ENCODE measurements at regions not wholly inside any gene's neighbourhood (a gene's known extent, or its start where the extent isn't known, plus 50 kb on each side); places are given as distances from the start of the nearest gene placed in this dataset.

DNA sequence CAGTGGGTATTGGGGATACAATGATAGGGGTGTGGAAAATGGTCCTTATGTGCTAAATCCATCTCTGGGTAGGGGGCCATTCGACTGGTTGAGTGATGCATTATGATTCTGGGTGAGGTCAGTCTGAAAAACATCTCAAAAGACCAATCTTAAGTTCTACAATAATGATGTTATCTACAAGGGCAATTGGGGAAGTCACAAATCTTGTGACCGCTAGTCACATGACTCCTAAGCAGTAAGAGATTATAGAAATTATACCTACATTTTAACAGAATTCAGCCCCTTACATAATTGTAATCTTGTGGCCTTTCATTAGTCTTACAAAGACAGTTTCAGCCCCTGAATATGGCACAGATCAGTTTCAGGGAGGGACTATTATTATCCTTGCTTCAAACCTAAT, 224.7 kb downstream of the PIK3R1 start:
- ChIA-PET RAD21 (ENCODE audit: low non-redundant PET in 1 of 2, low total read pairs in 2 of 2, uncharacterized antibody in 2 of 2, unreplicated experiment in 2 of 2) (no interaction called here), POLR2A (no interaction called here), CTCF (no interaction called here)
- BruUV-seq (replicated peaks): no TSS peak
- ATAC-seq (no peak), DNase-seq (ENCODE audit: low read depth, low spot score) (no peak)
- H3K9me3 ChIP-seq (ENCODE audit: control insufficient read depth in 1 of 2, insufficient read depth in 1 of 2, low read depth in 1 of 2, low read length in 2 of 2): no peaks in the 10 kb centered on the region
- H3K4me1 ChIP-seq (ENCODE audit: control insufficient read depth in 1 of 2, insufficient read depth in 2 of 2, low read length in 2 of 2): no peaks in the 10 kb centered on the region; a peak in 1 of 4 replicates
- H3K27me3 ChIP-seq (ENCODE audit: insufficient read depth, low read length): no peaks in the 10 kb centered on the region
- no peak overlapping the region for H2AFZ ChIP-seq (ENCODE audit: low read depth, low read length, poor library complexity, severe bottlenecking)
- no peaks in the 10 kb centered on the region for H3K9me2 ChIP-seq (ENCODE audit: insufficient read depth)
- H3K9ac ChIP-seq (ENCODE audit: low read length): no peak overlapping the region
- no peaks in the 10 kb centered on the region for H3K79me2 ChIP-seq (ENCODE audit: insufficient read depth, low read length)
- H3K36me3 ChIP-seq (ENCODE audit: control insufficient read depth in 1 of 2, insufficient read depth in 2 of 2, low read length in 2 of 2): no peaks in the 10 kb centered on the region
- intact Hi-C loops (cut with micrococcal nuclease): no loop called here
- no peaks in the 10 kb centered on the region for H4K20me1 ChIP-seq (ENCODE audit: insufficient read depth)
- H3K27ac ChIP-seq (ENCODE audit: low read depth, low read length): no peak overlapping the region
- no peak overlapping the region for H3K4me2 ChIP-seq (ENCODE audit: low read length)
- TF ChIP-seq POLR2AphosphoS5 (IDR thresholded peaks at IDR 0.05; ENCODE audit: low read depth, low read length) (no peak), ELF1 (IDR thresholded peaks at IDR 0.05; ENCODE audit: borderline replicate concordance, low read depth) (no peak), POLR2A (IDR thresholded peaks at IDR 0.05; ENCODE audit: borderline replicate concordance, extremely low read depth, insufficient read depth, insufficient read length) (no peak), SIN3A (IDR thresholded peaks at IDR 0.05; ENCODE audit: low read depth) (no peak), ZFX (IDR thresholded peaks at IDR 0.05) (no peak)
- TF ChIP-seq, protein P1, sequence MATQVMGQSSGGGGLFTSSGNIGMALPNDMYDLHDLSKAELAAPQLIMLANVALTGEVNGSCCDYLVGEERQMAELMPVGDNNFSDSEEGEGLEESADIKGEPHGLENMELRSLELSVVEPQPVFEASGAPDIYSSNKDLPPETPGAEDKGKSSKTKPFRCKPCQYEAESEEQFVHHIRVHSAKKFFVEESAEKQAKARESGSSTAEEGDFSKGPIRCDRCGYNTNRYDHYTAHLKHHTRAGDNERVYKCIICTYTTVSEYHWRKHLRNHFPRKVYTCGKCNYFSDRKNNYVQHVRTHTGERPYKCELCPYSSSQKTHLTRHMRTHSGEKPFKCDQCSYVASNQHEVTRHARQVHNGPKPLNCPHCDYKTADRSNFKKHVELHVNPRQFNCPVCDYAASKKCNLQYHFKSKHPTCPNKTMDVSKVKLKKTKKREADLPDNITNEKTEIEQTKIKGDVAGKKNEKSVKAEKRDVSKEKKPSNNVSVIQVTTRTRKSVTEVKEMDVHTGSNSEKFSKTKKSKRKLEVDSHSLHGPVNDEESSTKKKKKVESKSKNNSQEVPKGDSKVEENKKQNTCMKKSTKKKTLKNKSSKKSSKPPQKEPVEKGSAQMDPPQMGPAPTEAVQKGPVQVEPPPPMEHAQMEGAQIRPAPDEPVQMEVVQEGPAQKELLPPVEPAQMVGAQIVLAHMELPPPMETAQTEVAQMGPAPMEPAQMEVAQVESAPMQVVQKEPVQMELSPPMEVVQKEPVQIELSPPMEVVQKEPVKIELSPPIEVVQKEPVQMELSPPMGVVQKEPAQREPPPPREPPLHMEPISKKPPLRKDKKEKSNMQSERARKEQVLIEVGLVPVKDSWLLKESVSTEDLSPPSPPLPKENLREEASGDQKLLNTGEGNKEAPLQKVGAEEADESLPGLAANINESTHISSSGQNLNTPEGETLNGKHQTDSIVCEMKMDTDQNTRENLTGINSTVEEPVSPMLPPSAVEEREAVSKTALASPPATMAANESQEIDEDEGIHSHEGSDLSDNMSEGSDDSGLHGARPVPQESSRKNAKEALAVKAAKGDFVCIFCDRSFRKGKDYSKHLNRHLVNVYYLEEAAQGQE (IDR thresholded peaks at IDR 0.05; ENCODE audit: low read depth): no peak
- no peak overlapping the region for H3K4me3 ChIP-seq (replicated peaks in 1 of 2; ENCODE audit: low read depth in 1 of 2, low read length in 2 of 2)

DNA sequence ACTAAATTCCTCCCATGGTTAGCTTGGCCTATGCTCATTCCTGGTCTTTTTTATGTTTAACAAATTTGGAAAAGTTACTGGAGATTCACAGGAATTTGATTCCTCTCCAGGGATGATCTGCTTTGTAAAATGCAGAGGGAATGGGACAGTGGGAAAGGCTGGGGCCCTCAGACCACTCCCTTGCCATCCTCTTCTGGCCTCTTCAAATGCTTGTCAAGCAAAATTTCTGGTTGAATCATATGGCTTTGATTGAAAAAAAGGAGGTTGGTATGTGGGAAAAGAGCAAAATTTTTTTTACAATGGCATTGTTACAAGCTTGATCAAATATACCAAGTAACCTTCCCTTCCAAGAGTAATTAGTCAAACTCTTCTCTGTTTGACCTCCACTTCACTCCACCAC, 225.1 kb downstream of the PIK3R1 start:
- no peaks in the 10 kb centered on the region for H3K79me2 ChIP-seq (ENCODE audit: insufficient read depth, low read length)
- ATAC-seq (no peak), DNase-seq (ENCODE audit: low read depth, low spot score) (no peak)
- POLR2A ChIA-PET: no interaction called here
- no peaks in the 10 kb centered on the region for H4K20me1 ChIP-seq (ENCODE audit: insufficient read depth)
- H3K4me1 ChIP-seq (ENCODE audit: control insufficient read depth in 1 of 2, insufficient read depth in 2 of 2, low read length in 2 of 2): no peaks in the 10 kb centered on the region; a peak in 1 of 4 replicates
- no peak overlapping the region for H3K4me3 ChIP-seq (replicated peaks in 1 of 2; ENCODE audit: low read depth in 1 of 2, low read length in 2 of 2)
- no peak overlapping the region for H3K9ac ChIP-seq (ENCODE audit: low read length)
- RAD21 ChIA-PET (ENCODE audit: low non-redundant PET in 1 of 2, low total read pairs in 2 of 2, uncharacterized antibody in 2 of 2, unreplicated experiment in 2 of 2): no interaction called here
- H3K9me3 ChIP-seq (ENCODE audit: control insufficient read depth in 1 of 2, insufficient read depth in 1 of 2, low read depth in 1 of 2, low read length in 2 of 2): no peaks in the 10 kb centered on the region
- no peak overlapping the region for H3K27ac ChIP-seq (ENCODE audit: low read depth, low read length)
- no peaks in the 10 kb centered on the region for H3K36me3 ChIP-seq (ENCODE audit: control insufficient read depth in 1 of 2, insufficient read depth in 2 of 2, low read length in 2 of 2)
- no peak overlapping the region for H3K4me2 ChIP-seq (ENCODE audit: low read length)
- intact Hi-C loops (cut with micrococcal nuclease): no loop called here
- CTCF ChIA-PET: no interaction called here
- no TSS peak for BruUV-seq (replicated peaks)
- TF ChIP-seq POLR2AphosphoS5 (IDR thresholded peaks at IDR 0.05; ENCODE audit: low read depth, low read length) (no peak), EGR1 (IDR thresholded peaks at IDR 0.05; ENCODE audit: low read depth) (no peak), FOSL1 (IDR thresholded peaks at IDR 0.05; ENCODE audit: low read depth) (no peak), ELF1 (IDR thresholded peaks at IDR 0.05; ENCODE audit: borderline replicate concordance, low read depth) (no peak), YY1 (IDR thresholded peaks at IDR 0.05; ENCODE audit: extremely low read depth, insufficient replicate concordance, low read depth, low read length) (no peak), JUND (IDR thresholded peaks at IDR 0.05) (no peak), SRF (IDR thresholded peaks at IDR 0.05; ENCODE audit: low read depth) (no peak)
- TF ChIP-seq, protein P2, sequence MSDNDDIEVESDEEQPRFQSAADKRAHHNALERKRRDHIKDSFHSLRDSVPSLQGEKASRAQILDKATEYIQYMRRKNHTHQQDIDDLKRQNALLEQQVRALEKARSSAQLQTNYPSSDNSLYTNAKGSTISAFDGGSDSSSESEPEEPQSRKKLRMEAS (IDR thresholded peaks at IDR 0.05): no peak
- H3K9me2 ChIP-seq (ENCODE audit: insufficient read depth): no peaks in the 10 kb centered on the region
- no peak overlapping the region for H2AFZ ChIP-seq (ENCODE audit: low read depth, low read length, poor library complexity, severe bottlenecking)
- no peaks in the 10 kb centered on the region for H3K27me3 ChIP-seq (ENCODE audit: insufficient read depth, low read length)

Data from HCT116 (cell line).